ENCODE measurements at regions not wholly inside any gene's neighbourhood (a gene's known extent, or its start where the extent isn't known, plus 50 kb on each side); places are given as distances from the start of the nearest gene placed in this dataset.

- Histone ChIP-seq H3K4me1 (ENCODE audit: control insufficient read depth in 3 of 3, insufficient read depth in 2 of 3, low read depth in 1 of 3, low read length in 2 of 3) (no peaks in the 10 kb centered on the region), H3K36me3 (ENCODE audit: control insufficient read depth in 3 of 3, insufficient read depth in 2 of 3, low read depth in 1 of 3, low read length in 3 of 3) (no peaks in the 10 kb centered on the region), H3K4me3 (ENCODE audit: low read depth in 1 of 3, low read length in 3 of 3) (no peak overlapping the region), H3K9me3 (ENCODE audit: control insufficient read depth in 2 of 2, insufficient read depth in 1 of 2, low read depth in 1 of 2, low read length in 1 of 2) (no peaks in the 10 kb centered on the region), H3K27ac (ENCODE audit: low read depth in 1 of 3, low read length in 2 of 3) (no peak overlapping the region), H3K27me3 (ENCODE audit: control insufficient read depth in 3 of 3, insufficient read depth in 3 of 3, low read length in 3 of 3) (no peaks in the 10 kb centered on the region)
- DNase-seq: no peak
- WGBS, 3 donors: 73 to 81% (median 80%) methylated on average over 1 of the region's 1 CpG
- no peak for FAIRE-seq
Measured at GRCh38 chrX:69038816-69039215, 126.4 kb downstream of the PJA1 start.

GRCh38 chrX:69038188-69038587 is 127.1 kb downstream of the PJA1 start:
- Histone ChIP-seq H3K4me3 (ENCODE audit: low read depth in 1 of 3, low read length in 3 of 3) (no peak overlapping the region), H3K4me1 (ENCODE audit: control insufficient read depth in 3 of 3, insufficient read depth in 2 of 3, low read depth in 1 of 3, low read length in 2 of 3) (no peaks in the 10 kb centered on the region), H3K9me3 (ENCODE audit: control insufficient read depth in 2 of 2, insufficient read depth in 1 of 2, low read depth in 1 of 2, low read length in 1 of 2) (no peaks in the 10 kb centered on the region), H3K27me3 (ENCODE audit: control insufficient read depth in 3 of 3, insufficient read depth in 3 of 3, low read length in 3 of 3) (no peaks in the 10 kb centered on the region), H3K27ac (ENCODE audit: low read depth in 1 of 3, low read length in 2 of 3) (no peak overlapping the region), H3K36me3 (ENCODE audit: control insufficient read depth in 3 of 3, insufficient read depth in 2 of 3, low read depth in 1 of 3, low read length in 3 of 3) (no peaks in the 10 kb centered on the region)
- 71 to 92% (median 87%) methylated on average over 5 to 6 of the region's 6 CpGs for WGBS, 3 donors
- FAIRE-seq (no peak), DNase-seq (no peak)

GRCh38 chrX:69037786-69038185 is 127.5 kb downstream of the PJA1 start:
- DNase-seq: no peak
- WGBS, 3 donors: 81 to 91% (median 90%) methylated on average over 3 of the region's 3 CpGs

GRCh38 chrX:69036674-69037573 is 128.3 kb downstream of the PJA1 start:
- no peak overlapping the region for H3K4me3 ChIP-seq (ENCODE audit: low read depth in 1 of 3, low read length in 3 of 3)
- no peak for FAIRE-seq

More at GRCh38 chrX:69037786-69038185, 127.5 kb downstream of the PJA1 start:
- Histone ChIP-seq H3K27me3 (ENCODE audit: control insufficient read depth in 3 of 3, insufficient read depth in 3 of 3, low read length in 3 of 3) (no peaks in the 10 kb centered on the region), H3K4me3 (ENCODE audit: low read depth in 1 of 3, low read length in 3 of 3) (no peak overlapping the region), H3K9me3 (ENCODE audit: control insufficient read depth in 2 of 2, insufficient read depth in 1 of 2, low read depth in 1 of 2, low read length in 1 of 2) (no peaks in the 10 kb centered on the region), H3K4me1 (ENCODE audit: control insufficient read depth in 3 of 3, insufficient read depth in 2 of 3, low read depth in 1 of 3, low read length in 2 of 3) (no peaks in the 10 kb centered on the region), H3K36me3 (ENCODE audit: control insufficient read depth in 3 of 3, insufficient read depth in 2 of 3, low read depth in 1 of 3, low read length in 3 of 3) (no peaks in the 10 kb centered on the region), H3K27ac (ENCODE audit: low read depth in 1 of 3, low read length in 2 of 3) (no peak overlapping the region)
- no peak for FAIRE-seq

GRCh38 chrX:69034451-69034850 is 130.8 kb downstream of the PJA1 start:
- no peak for DNase-seq
- WGBS, 3 donors: 80 to 87% (median 84%) methylated on average over 3 to 6 of the region's 6 CpGs
- Histone ChIP-seq H3K36me3 (ENCODE audit: control insufficient read depth in 3 of 3, insufficient read depth in 2 of 3, low read depth in 1 of 3, low read length in 3 of 3) (no peaks in the 10 kb centered on the region), H3K27ac (ENCODE audit: low read depth in 1 of 3, low read length in 2 of 3) (no peak overlapping the region), H3K27me3 (ENCODE audit: control insufficient read depth in 3 of 3, insufficient read depth in 3 of 3, low read length in 3 of 3) (no peaks in the 10 kb centered on the region), H3K9me3 (ENCODE audit: control insufficient read depth in 2 of 2, insufficient read depth in 1 of 2, low read depth in 1 of 2, low read length in 1 of 2) (no peaks in the 10 kb centered on the region), H3K4me1 (ENCODE audit: control insufficient read depth in 3 of 3, insufficient read depth in 2 of 3, low read depth in 1 of 3, low read length in 2 of 3) (no peaks in the 10 kb centered on the region), H3K4me3 (ENCODE audit: low read depth in 1 of 3, low read length in 3 of 3) (no peak overlapping the region)
- no peak for FAIRE-seq

More at GRCh38 chrX:69036674-69037573, 128.3 kb downstream of the PJA1 start:
- no peaks in the 10 kb centered on the region for H3K27me3 ChIP-seq (ENCODE audit: control insufficient read depth in 3 of 3, insufficient read depth in 3 of 3, low read length in 3 of 3)
- no peaks in the 10 kb centered on the region for H3K9me3 ChIP-seq (ENCODE audit: control insufficient read depth in 2 of 2, insufficient read depth in 1 of 2, low read depth in 1 of 2, low read length in 1 of 2)
- H3K27ac ChIP-seq (ENCODE audit: low read depth in 1 of 3, low read length in 2 of 3): no peak overlapping the region
- no peaks in the 10 kb centered on the region for H3K4me1 ChIP-seq (ENCODE audit: control insufficient read depth in 3 of 3, insufficient read depth in 2 of 3, low read depth in 1 of 3, low read length in 2 of 3)
- no peaks in the 10 kb centered on the region for H3K36me3 ChIP-seq (ENCODE audit: control insufficient read depth in 3 of 3, insufficient read depth in 2 of 3, low read depth in 1 of 3, low read length in 3 of 3)
- WGBS, 3 donors: 75 to 88% (median 82%) methylated on average over 14 of the region's 14 CpGs
- DNase-seq: no peak

GRCh38 chrX:69033936-69034335 is 131.3 kb downstream of the PJA1 start:
- Histone ChIP-seq H3K9me3 (ENCODE audit: control insufficient read depth in 2 of 2, insufficient read depth in 1 of 2, low read depth in 1 of 2, low read length in 1 of 2) (no peaks in the 10 kb centered on the region), H3K4me1 (ENCODE audit: control insufficient read depth in 3 of 3, insufficient read depth in 2 of 3, low read depth in 1 of 3, low read length in 2 of 3) (no peaks in the 10 kb centered on the region), H3K27me3 (ENCODE audit: control insufficient read depth in 3 of 3, insufficient read depth in 3 of 3, low read length in 3 of 3) (no peaks in the 10 kb centered on the region), H3K27ac (ENCODE audit: low read depth in 1 of 3, low read length in 2 of 3) (no peak overlapping the region), H3K4me3 (ENCODE audit: low read depth in 1 of 3, low read length in 3 of 3) (no peak overlapping the region), H3K36me3 (ENCODE audit: control insufficient read depth in 3 of 3, insufficient read depth in 2 of 3, low read depth in 1 of 3, low read length in 3 of 3) (no peaks in the 10 kb centered on the region)
- FAIRE-seq (no peak), DNase-seq (no peak)
- 67 to 90% (median 88%) methylated on average over 6 of the region's 6 CpGs for WGBS, 3 donors

- Histone ChIP-seq H3K27ac (ENCODE audit: low read depth in 1 of 3, low read length in 2 of 3) (peak overlapping the region in 1 of 3 donors; percentile 33), H3K4me3 (ENCODE audit: low read depth in 1 of 3, low read length in 3 of 3) (no peak overlapping the region), H3K27me3 (ENCODE audit: control insufficient read depth in 3 of 3, insufficient read depth in 3 of 3, low read length in 3 of 3) (no peaks in the 10 kb centered on the region), H3K4me1 (ENCODE audit: control insufficient read depth in 3 of 3, insufficient read depth in 2 of 3, low read depth in 1 of 3, low read length in 2 of 3) (peaks cover 0 to 4% (median 0%) of the 10 kb centered on the region in 3 donors), H3K9me3 (ENCODE audit: control insufficient read depth in 2 of 2, insufficient read depth in 1 of 2, low read depth in 1 of 2, low read length in 1 of 2) (no peaks in the 10 kb centered on the region), H3K36me3 (ENCODE audit: control insufficient read depth in 3 of 3, insufficient read depth in 2 of 3, low read depth in 1 of 3, low read length in 3 of 3) (no peaks in the 10 kb centered on the region)
- FAIRE-seq (no peak), DNase-seq (peak; percentile 15 to 23)
- 60 to 89% (median 67%) methylated on average over 1 of the region's 1 CpG for WGBS, 3 donors
Measured at GRCh38 chrX:69032601-69033000, 132.7 kb downstream of the PJA1 start.

GRCh38 chrX:69031971-69032391 is 133.3 kb downstream of the PJA1 start:
- Histone ChIP-seq H3K27ac (ENCODE audit: low read depth in 1 of 3, low read length in 2 of 3) (no peak overlapping the region), H3K36me3 (ENCODE audit: control insufficient read depth in 3 of 3, insufficient read depth in 2 of 3, low read depth in 1 of 3, low read length in 3 of 3) (no peaks in the 10 kb centered on the region), H3K9me3 (ENCODE audit: control insufficient read depth in 2 of 2, insufficient read depth in 1 of 2, low read depth in 1 of 2, low read length in 1 of 2) (no peaks in the 10 kb centered on the region), H3K4me3 (ENCODE audit: low read depth in 1 of 3, low read length in 3 of 3) (no peak overlapping the region), H3K27me3 (ENCODE audit: control insufficient read depth in 3 of 3, insufficient read depth in 3 of 3, low read length in 3 of 3) (no peaks in the 10 kb centered on the region), H3K4me1 (ENCODE audit: control insufficient read depth in 3 of 3, insufficient read depth in 2 of 3, low read depth in 1 of 3, low read length in 2 of 3) (peaks cover 0 to 7% (median 0%) of the 10 kb centered on the region in 3 donors)
- FAIRE-seq (no peak), DNase-seq (no peak)
- WGBS, 3 donors: 51 to 77% (median 58%) methylated on average over 2 of the region's 2 CpGs
